K562 (cell line): ENCODE measurements at regions not wholly inside any gene's neighbourhood (a gene's known extent, or its start where the extent isn't known, plus 50 kb on each side); places are given as distances from the start of the nearest gene placed in this dataset.

ENCODE experiments used
- ATAC-seq: fragments of 200-7000 bp; cut with Tn5 transposase; 3 replicates; pipeline ENCODE4 v1.9.1; 2020; ENCODE audit warnings: moderate library complexity
- BruUV-seq: library from RNA; stranded (reverse); fragments of 400-500 nt; replicated peaks from 2 replicates; lab custom pipeline; 2021; lab: Mats Ljungman, UMichigan
- CTCF ChIA-PET: fragments of 300-600 bp; formaldehyde crosslinking; extraction: SDS; loops from one replicate; lab custom pipeline; 2021; ENCODE audit warnings: low intra/inter-chr PET ratio; lab: Yijun Ruan, JAX
- POLR2A ChIA-PET: fragments of 300-600, 350-650 bp; sonication (Branson Sonifier 250); formaldehyde crosslinking; extraction: SDS; loops from one replicate; lab custom pipeline; 2021; ENCODE audit warnings: antibody characterized with exemption, inconsistent platforms; lab: Yijun Ruan, JAX
- DNase-seq, 4 experiments: peaks; one replicate each; pipeline versions ENCODE4 v3.0.0 to v3.0.0-alpha.2; 2011 to 2018; ENCODE audit warnings: low spot score in 3 of 4, mixed read lengths in 3 of 4; ENCODE audit errors: extremely low read depth in 1 of 4
- FAIRE-seq: peaks from 2 replicates; lab custom pipeline; 2011; peaks lifted over from hg19 to GRCh38; lab: Jason Lieb, UNC
- H2AFZ ChIP-seq: 2 replicates; pipeline ENCODE4 v1.6.0; 2011; ENCODE audit warnings: low read depth, low read length, control low read depth, inconsistent platforms
- H3K27ac ChIP-seq: fragments of 200-600 bp; 3 replicates; pipeline ENCODE4 v1.8.0; 2011; ENCODE audit warnings: low read depth, mild to moderate bottlenecking, control low read depth, inconsistent platforms, low read length, moderate library complexity, mixed read lengths; ENCODE audit errors: extremely low read depth
- H3K27me3 ChIP-seq, 2 experiments: fragments of 300-600 bp in 1 of 2; 2 replicates in 1 of 2; 3 replicates in 1 of 2; pipeline versions ENCODE4 v1.6.0 to v1.8.0; 2011; ENCODE audit warnings: inconsistent platforms in 2 of 2, low read length in 2 of 2, mild to moderate bottlenecking in 1 of 2, mixed read lengths in 1 of 2, moderate library complexity in 1 of 2; ENCODE audit not compliant: control insufficient read depth in 2 of 2, insufficient read depth in 2 of 2
- H3K36me3 ChIP-seq: fragments of 300-600 bp; 3 replicates; pipeline ENCODE4 v1.8.0; 2011; ENCODE audit warnings: mild to moderate bottlenecking, low read length, inconsistent platforms; ENCODE audit not compliant: control insufficient read depth, insufficient read depth
- H3K4me1 ChIP-seq, 2 experiments: fragments of 200-600 bp in 1 of 2; replicated peaks in 1 of 2; 2 replicates in 1 of 2; 3 replicates in 1 of 2; pipeline versions ENCODE4 v1.5.1 to v1.8.0; 2011; ENCODE audit warnings: inconsistent platforms in 2 of 2, low read length in 2 of 2, mild to moderate bottlenecking in 1 of 2, mixed read lengths in 1 of 2, moderate library complexity in 1 of 2; ENCODE audit not compliant: control insufficient read depth in 2 of 2, insufficient read depth in 2 of 2
- H3K4me2 ChIP-seq: 2 replicates; pipeline ENCODE4 v1.6.1; 2011; ENCODE audit warnings: low read length, control low read depth, inconsistent platforms, mixed read lengths; ENCODE audit not compliant: insufficient read depth
- H3K4me3 ChIP-seq: fragments of 200-600 bp; sonication (generic), shearing (Covaris generic); 2 replicates; pipeline ENCODE4 v1.5.1; 2016; ENCODE audit warnings: control low read depth, inconsistent platforms
- H3K79me2 ChIP-seq: fragments of 200-600 bp; 3 replicates; pipeline ENCODE4 v1.8.0; 2011; ENCODE audit warnings: low read length, inconsistent platforms; ENCODE audit not compliant: control insufficient read depth, insufficient read depth
- H3K9ac ChIP-seq, 2 experiments: 2 replicates each; pipeline versions ENCODE4 v1.6.0 to v1.6.1; 2011; ENCODE audit warnings: low read depth in 2 of 2, low read length in 2 of 2, control low read depth in 1 of 2, inconsistent platforms in 1 of 2, mild to moderate bottlenecking in 1 of 2, mixed read lengths in 1 of 2; ENCODE audit not compliant: insufficient read depth in 1 of 2
- H3K9me1 ChIP-seq: one replicate; pipeline ENCODE4 v1.6.0; 2011; ENCODE audit warnings: inconsistent platforms, mild to moderate bottlenecking, low read length, moderate library complexity; ENCODE audit not compliant: control insufficient read depth, insufficient read depth
- H3K9me3 ChIP-seq: replicated peaks from 2 replicates; pipeline ENCODE4 v1.5.1; 2011; ENCODE audit warnings: low read depth, low read length, inconsistent platforms; ENCODE audit not compliant: control insufficient read depth, insufficient read depth
- H4K20me1 ChIP-seq: replicated peaks from 2 replicates; pipeline ENCODE4 v1.6.1; 2011; ENCODE audit warnings: low read length, inconsistent platforms, mixed read lengths; ENCODE audit not compliant: control insufficient read depth, insufficient read depth
- ARID1B ChIP-seq: fragments of 450-650 bp; IDR thresholded peaks from 2 replicates; pipeline ENCODE4 v1.6.1; 2016; ENCODE audit warnings: antibody characterized with exemption, mild to moderate bottlenecking, inconsistent platforms
- BRD9 ChIP-seq: fragments of 450-650 bp; IDR thresholded peaks from 2 replicates; pipeline ENCODE4 v1.6.1; 2018; ENCODE audit warnings: low read depth; ENCODE audit not compliant: partially characterized antibody
- CBX3 ChIP-seq, 2 experiments: IDR thresholded peaks; 1 replicate in 1 of 2; 2 replicates in 1 of 2; pipeline ENCODE4 v1.6.1; 2012; ENCODE audit warnings: inconsistent platforms in 2 of 2, low read length in 2 of 2, borderline replicate concordance in 1 of 2, control low read depth in 1 of 2
- EHMT2 ChIP-seq: fragments of 450-650 bp; IDR thresholded peaks from 2 replicates; pipeline ENCODE4 v1.6.1; 2018; ENCODE audit warnings: antibody characterized with exemption
- EP300 ChIP-seq: IDR thresholded peaks from 2 replicates; pipeline ENCODE4 v1.6.1; 2012; ENCODE audit warnings: low read length, improper control_type of control experiment
- FOXM1 ChIP-seq, 2 experiments: fragments of 450-650 bp in 1 of 2; sonication (generic) in 1 of 2; formaldehyde crosslinking in 1 of 2; IDR thresholded peaks; 2 replicates each; pipeline versions ENCODE4 v1.6.1 to v1.9.0; 2017 to 2022; ENCODE audit warnings: low read depth in 2 of 2, mild to moderate bottlenecking in 2 of 2, missing genetic modification reagents in 1 of 2, moderate library complexity in 1 of 2
- GABPA ChIP-seq: fragments of 200-800 bp; sonication (Bioruptor generic); conservative IDR thresholded peaks from 2 replicates; pipeline ENCODE4 v1.6.1; 2016; ENCODE audit warnings: low read depth, missing genetic modification characterization, missing compliant biosample characterization
- GATAD2B ChIP-seq: fragments of 450-650 bp; IDR thresholded peaks from 2 replicates; pipeline ENCODE4 v1.6.1; 2017; ENCODE audit warnings: mild to moderate bottlenecking, borderline replicate concordance
- LEF1 ChIP-seq: fragments of 450-650 bp; IDR thresholded peaks from 2 replicates; pipeline ENCODE4 v1.6.1; 2016; ENCODE audit warnings: mild to moderate bottlenecking
- MTA3 ChIP-seq: fragments of 450-650 bp; formaldehyde crosslinking; IDR thresholded peaks from 2 replicates; pipeline ENCODE4 v1.6.1; 2017; ENCODE audit warnings: mild to moderate bottlenecking, borderline replicate concordance
- NR4A1 ChIP-seq, 2 experiments: fragments of 250-450 bp in 1 of 2; fragments of 450-650 bp in 1 of 2; sonication (Bioruptor Pico) in 1 of 2; IDR thresholded peaks; 2 replicates each; pipeline versions ENCODE4 v1.4.0 to v1.6.1; 2016 to 2020; ENCODE audit warnings: mild to moderate bottlenecking in 2 of 2, missing compliant biosample characterization in 1 of 2, missing genetic modification characterization in 1 of 2, moderate library complexity in 1 of 2
- POLR2AphosphoS5 ChIP-seq: IDR thresholded peaks from 2 replicates; pipeline ENCODE4 v1.6.1; 2011; ENCODE audit warnings: mild to moderate bottlenecking, low read depth, low read length, moderate library complexity; ENCODE audit not compliant: control insufficient read depth, insufficient read depth
- RBFOX2 ChIP-seq: fragments of 200-400 bp; formaldehyde crosslinking; IDR thresholded peaks from 2 replicates; pipeline ENCODE4 v1.6.1; 2017; ENCODE audit warnings: low read depth, mild to moderate bottlenecking, low read length, moderate library complexity
- SMAD3 ChIP-seq: fragments of 450-650 bp; formaldehyde crosslinking; conservative IDR thresholded peaks from 2 replicates; pipeline ENCODE4 v1.4.0; 2020; ENCODE audit warnings: mild to moderate bottlenecking
- SMAD4 ChIP-seq: fragments of 250-450 bp; sonication (Bioruptor Pico); conservative IDR thresholded peaks from 2 replicates; pipeline ENCODE4 v1.8.0; 2021; ENCODE audit warnings: inconsistent platforms, mild to moderate bottlenecking, moderate library complexity
- SMARCE1 ChIP-seq: fragments of 450-650 bp; IDR thresholded peaks from 2 replicates; pipeline ENCODE4 v1.7.1; 2016; ENCODE audit warnings: mild to moderate bottlenecking
- SP1 ChIP-seq: sonication (generic); formaldehyde crosslinking; IDR thresholded peaks from 2 replicates; pipeline ENCODE4 v1.8.1; 2022; ENCODE audit warnings: mild to moderate bottlenecking, missing genetic modification reagents
- ZNF174 ChIP-seq: fragments of 250-450 bp; sonication (Bioruptor Pico); IDR thresholded peaks from 2 replicates; pipeline ENCODE4 v1.4.0; 2020; ENCODE audit warnings: mild to moderate bottlenecking
- ZNF239 ChIP-seq: fragments of 250-450 bp; sonication (Bioruptor Pico); IDR thresholded peaks from 2 replicates; pipeline ENCODE4 v1.4.0; 2020; ENCODE audit warnings: mild to moderate bottlenecking
- ZNF311 ChIP-seq: fragments of 250-450 bp; sonication (Bioruptor Pico); IDR thresholded peaks from 2 replicates; pipeline ENCODE4 v1.4.0; 2020; ENCODE audit warnings: mild to moderate bottlenecking, moderate library complexity
- WGBS: fragments of 100-300 bp; shearing (Covaris generic); methylation state at CpG from one replicate; pipeline ENCODE4 v1.1.6; 2016; ENCODE audit warnings: low coverage, mixed read lengths; ENCODE audit not compliant: insufficient coverage; ENCODE audit errors: missing lambda C conversion rate; 5-methylcytosine and 5-hydroxymethylcytosine counted together
- in situ Hi-C: fragments of 300-500 bp; cut with MboI; formaldehyde crosslinking; loops from 4 replicates; pipeline ENCODE4 v1.15.0; 2018; ENCODE audit warnings: inconsistent platforms, mixed read lengths
- intact Hi-C: fragments of 100-400 bp; cut with micrococcal nuclease; formaldehyde crosslinking; loops from 2 replicates; pipeline ENCODE4 v1.14.2; 2022
- TF ChIP-seq, protein P1 (sequence below): fragments of 250-450 bp; sonication (Bioruptor Pico); IDR thresholded peaks from 2 replicates; pipeline ENCODE4 v1.8.0; 2022; ENCODE audit warnings: moderate library complexity, mild to moderate bottlenecking, inconsistent platforms
- TF ChIP-seq, protein P2 (sequence below): sonication (generic); formaldehyde crosslinking; IDR thresholded peaks from 2 replicates; pipeline ENCODE4 v1.9.0; 2022; ENCODE audit warnings: mild to moderate bottlenecking, missing genetic modification reagents

- Histone ChIP-seq H3K4me1 (peaks cover 6 to 42% of the 10 kb centered on the region in 2 experiments; a peak in 4 of 5 replicates), H3K9ac (peak overlapping the region; percentile 12 to 62; a peak in 3 of 4 replicates), H3K9me1 (no peaks in the 10 kb centered on the region), H3K4me2 (peak overlapping the region; percentile 76), H3K9me3 (no peaks in the 10 kb centered on the region), H3K79me2 (no peaks in the 10 kb centered on the region), H2AFZ (peak overlapping the region; percentile 89), H3K4me3 (peak overlapping the region; percentile 9; the same call in 1 of the 2 replicates), H3K27ac (peak overlapping the region; percentile 83), H4K20me1 (no peaks in the 10 kb centered on the region), H3K36me3 (no peaks in the 10 kb centered on the region), H3K27me3 (no peaks in the 10 kb centered on the region)
- FAIRE-seq, result peak; percentile 83
- peak in 2 of 4 experiments; percentile 13 to 83 for DNase-seq
- no TSS peak for BruUV-seq
- intact Hi-C loops (loop anchor here (5.0 to 10.0 kb wide), 2 partner anchors 122 to 646 kb away; no protein-coding TSS in a partner anchor), in situ Hi-C loops (no loop called here)
- peak; percentile 94 for ATAC-seq
- POLR2A ChIA-PET, result interaction anchor here (0.7 to 1.9 kb wide), 2 partner anchors 9 to 1567 kb away, joined by 3 to 9 read pairs; no protein-coding TSS in a partner anchor
- 3% methylated on average over 17 of the region's 20 CpGs for WGBS
- CTCF ChIA-PET, result no interaction called here
- TF ChIP-seq SP1 (peak; percentile 57), ZNF239 (CRISPR knock-in tag) (0 out of 2 replicates have a peak, but pooled peaks have one; percentile 9), NR4A1 (CRISPR knock-in tag; IDR thresholded peaks at IDR 0.05) (no peak), NR4A1 (tag; IDR thresholded peaks at IDR 0.05) (peak; percentile 59), GABPA (tag) (no peak), POLR2AphosphoS5 (no peak), FOXM1 (IDR thresholded peaks at IDR 0.05; ENCODE audit: low read depth) (0 out of 2 replicates have a peak, but pooled peaks have one; percentile 34), FOXM1 (CRISPR knock-in tag; IDR thresholded peaks at IDR 0.05; ENCODE audit: low read depth) (no peak), CBX3 (IDR thresholded peaks at IDR 0.05; ENCODE audit: borderline replicate concordance in 1 of 2, low read length in 2 of 2) (no peak), BRD9 (peak; percentile 49), LEF1 (peak; percentile 45; the same call in 1 of the 2 replicates), ZNF174 (CRISPR knock-in tag) (no peak), EHMT2 (no peak), EP300 (0 out of 2 replicates have a peak, but pooled peaks have one; percentile 42), ZNF311 (CRISPR knock-in tag) (0 out of 2 replicates have a peak, but pooled peaks have one; percentile 22), SMAD4 (peak; percentile 88), MTA3 (0 out of 2 replicates have a peak, but pooled peaks have one; percentile 41), SMAD3 (CRISPR knock-in tag) (0 out of 2 replicates have a peak, but pooled peaks have one; percentile 50), GATAD2B (0 out of 2 replicates have a peak, but pooled peaks have one; percentile 22), RBFOX2 (peak; percentile 69), ARID1B (peak; percentile 82), SMARCE1 (peak; percentile 80)
- TF ChIP-seq, protein P1, sequence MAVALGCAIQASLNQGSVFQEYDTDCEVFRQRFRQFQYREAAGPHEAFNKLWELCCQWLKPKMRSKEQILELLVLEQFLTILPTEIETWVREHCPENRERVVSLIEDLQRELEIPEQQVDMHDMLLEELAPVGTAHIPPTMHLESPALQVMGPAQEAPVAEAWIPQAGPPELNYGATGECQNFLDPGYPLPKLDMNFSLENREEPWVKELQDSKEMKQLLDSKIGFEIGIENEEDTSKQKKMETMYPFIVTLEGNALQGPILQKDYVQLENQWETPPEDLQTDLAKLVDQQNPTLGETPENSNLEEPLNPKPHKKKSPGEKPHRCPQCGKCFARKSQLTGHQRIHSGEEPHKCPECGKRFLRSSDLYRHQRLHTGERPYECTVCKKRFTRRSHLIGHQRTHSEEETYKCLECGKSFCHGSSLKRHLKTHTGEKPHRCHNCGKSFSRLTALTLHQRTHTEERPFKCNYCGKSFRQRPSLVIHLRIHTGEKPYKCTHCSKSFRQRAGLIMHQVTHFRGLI (CRISPR knock-in tag), result no peak
- TF ChIP-seq, protein P2, sequence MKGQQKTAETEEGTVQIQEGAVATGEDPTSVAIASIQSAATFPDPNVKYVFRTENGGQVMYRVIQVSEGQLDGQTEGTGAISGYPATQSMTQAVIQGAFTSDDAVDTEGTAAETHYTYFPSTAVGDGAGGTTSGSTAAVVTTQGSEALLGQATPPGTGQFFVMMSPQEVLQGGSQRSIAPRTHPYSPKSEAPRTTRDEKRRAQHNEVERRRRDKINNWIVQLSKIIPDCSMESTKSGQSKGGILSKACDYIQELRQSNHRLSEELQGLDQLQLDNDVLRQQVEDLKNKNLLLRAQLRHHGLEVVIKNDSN (CRISPR knock-in tag), result no peak
Observed at GRCh38 chr5:109570362-109570874, 119.3 kb upstream of the MAN2A1 start.
